GM21717 (cell line): ENCODE measurements at regions not wholly inside any gene's neighbourhood (a gene's known extent, or its start where the extent isn't known, plus 50 kb on each side); places are given as distances from the start of the nearest gene placed in this dataset.
A peak's percentile ranks its signal among the peaks of the same experiment; 100 is the strongest.
"Not testable (repeated sequence)": the region's sequence is repeated elsewhere in the genome, so short reads cannot be mapped to it uniquely, and the experiment has no call there.

Experiments used
- ATAC-seq: cut with Tn5 transposase; IDR thresholded peaks from one replicate; pipeline ENCODE4 v1.9.1; 2021; ENCODE audit warnings: mild to moderate bottlenecking, moderate library complexity; ENCODE audit not compliant: unreplicated experiment

- no peak for ATAC-seq
Observed at GRCh38 chr5:40233268-40233667, 446.4 kb upstream of the PTGER4 start.

- no peak for ATAC-seq
Observed at GRCh38 chr5:40227931-40228330, 451.8 kb upstream of the PTGER4 start.

- no peak for ATAC-seq
Observed at GRCh38 chr5:40227366-40227765, 452.3 kb upstream of the PTGER4 start.

- ATAC-seq = no peak
Observed at GRCh38 chr5:40226906-40227305, 452.8 kb upstream of the PTGER4 start.

- ATAC-seq = not testable (repeated sequence)
Observed at GRCh38 chr5:40225147-40225546, 454.6 kb upstream of the PTGER4 start.

- peak; percentile 16 for ATAC-seq
Observed at GRCh38 chr5:40224421-40224820, 455.3 kb upstream of the PTGER4 start.

GRCh38 chr5:40223884-40224402 is 455.8 kb upstream of the PTGER4 start:
- peak; percentile 71 for ATAC-seq

GRCh38 chr5:40221796-40222195 is 457.9 kb upstream of the PTGER4 start:
- ATAC-seq = no peak

- ATAC-seq = no peak
Observed at GRCh38 chr5:40221255-40221654, 458.5 kb upstream of the PTGER4 start.

- ATAC-seq = no peak
Observed at GRCh38 chr5:40220260-40220659, 459.5 kb upstream of the PTGER4 start.

- ATAC-seq = no peak
Observed at GRCh38 chr5:40217553-40217952, 462.2 kb upstream of the PTGER4 start.

GRCh38 chr5:40210694-40211093 is 469.0 kb upstream of the PTGER4 start:
- ATAC-seq = no peak

GRCh38 chr5:40206030-40206429 is 473.7 kb upstream of the PTGER4 start:
- ATAC-seq = no peak

- ATAC-seq = no peak
Observed at GRCh38 chr5:40204144-40204543, 475.6 kb upstream of the PTGER4 start.

- ATAC-seq = no peak
Observed at GRCh38 chr5:40202814-40203440, 476.8 kb upstream of the PTGER4 start.

- no peak for ATAC-seq
Observed at GRCh38 chr5:40198736-40199135, 481.0 kb upstream of the PTGER4 start.

GRCh38 chr5:40195574-40195973 is 484.1 kb upstream of the PTGER4 start:
- not testable (repeated sequence) for ATAC-seq

GRCh38 chr5:40191150-40191549 is 488.6 kb upstream of the PTGER4 start:
- ATAC-seq = no peak

GRCh38 chr5:40172721-40173120 is 507.0 kb upstream of the PTGER4 start:
- ATAC-seq = no peak

GRCh38 chr5:40171971-40172370 is 507.7 kb upstream of the PTGER4 start:
- no peak for ATAC-seq

GRCh38 chr5:40167283-40167682 is 512.4 kb upstream of the PTGER4 start:
- no peak for ATAC-seq

GRCh38 chr5:40166802-40167201 is 512.9 kb upstream of the PTGER4 start:
- no peak for ATAC-seq
